ENCODE measurements at regions not wholly inside any gene's neighbourhood (a gene's known extent, or its start where the extent isn't known, plus 50 kb on each side); places are given as distances from the start of the nearest gene placed in this dataset.

DNA sequence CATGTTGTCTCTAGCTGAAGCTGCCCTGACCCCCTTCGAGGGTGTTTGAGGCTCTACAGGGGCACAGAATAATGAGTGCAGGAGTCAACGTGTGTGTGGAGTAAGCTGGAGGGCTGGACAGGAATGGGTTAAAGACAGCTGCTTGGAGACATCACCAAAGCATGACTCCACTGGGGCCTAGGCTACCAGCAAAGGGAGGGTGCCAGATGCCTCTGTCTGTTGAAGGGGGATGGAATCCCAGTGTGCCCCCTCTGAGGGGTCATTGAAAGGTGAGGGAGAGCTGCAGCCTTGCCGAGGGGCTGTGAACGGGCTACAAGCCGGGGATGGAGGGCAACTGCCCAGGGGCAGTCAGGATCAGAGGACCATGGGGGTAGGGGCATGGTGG, 51.7 kb upstream of the PODXL start:
- TF ChIP-seq ZEB2 (IDR thresholded peaks at IDR 0.05) (no peak), POLR2AphosphoS5 (IDR thresholded peaks at IDR 0.05; ENCODE audit: control insufficient read depth, insufficient read depth, low read depth, low read length) (no peak)
